Neuronal stem cell (in vitro differentiated cells): ENCODE measurements at regions not wholly inside any gene's neighbourhood (a gene's known extent, or its start where the extent isn't known, plus 50 kb on each side); places are given as distances from the start of the nearest gene placed in this dataset.

Experiments
- DNase-seq: peaks from one replicate; pipeline ENCODE4 v3.0.0-alpha.2; 2013; ENCODE audit warnings: low spot score
- H2AFZ ChIP-seq: one replicate; pipeline ENCODE4 v1.6.1; 2013; ENCODE audit warnings: mild to moderate bottlenecking, low read length, inconsistent platforms
- H2AK5ac ChIP-seq: 2 replicates; pipeline ENCODE4 v1.6.1; 2013; ENCODE audit warnings: low read depth, mild to moderate bottlenecking, inconsistent platforms, low read length, moderate library complexity, mixed read lengths
- H2BK120ac ChIP-seq: 2 replicates; pipeline ENCODE4 v1.6.1; 2013; ENCODE audit warnings: low read depth, mild to moderate bottlenecking, inconsistent platforms, low read length, moderate library complexity, mixed read lengths
- H2BK12ac ChIP-seq: one replicate; pipeline ENCODE4 v1.6.1; 2013; ENCODE audit warnings: low read length, inconsistent platforms
- H2BK15ac ChIP-seq: 2 replicates; pipeline ENCODE4 v1.6.1; 2013; ENCODE audit warnings: mild to moderate bottlenecking, low read length, inconsistent platforms, mixed read lengths
- H2BK5ac ChIP-seq: one replicate; pipeline ENCODE4 v1.6.1; 2013; ENCODE audit warnings: inconsistent platforms, mild to moderate bottlenecking, low read length, moderate library complexity
- H3K14ac ChIP-seq: one replicate; pipeline ENCODE4 v1.6.1; 2013; ENCODE audit warnings: low read length, inconsistent platforms
- H3K18ac ChIP-seq: 2 replicates; pipeline ENCODE4 v1.6.1; 2013; ENCODE audit warnings: low read length, inconsistent platforms
- H3K23ac ChIP-seq: 2 replicates; pipeline ENCODE4 v1.6.1; 2013; ENCODE audit warnings: low read depth, mild to moderate bottlenecking, mixed read lengths, low read length, inconsistent platforms; ENCODE audit not compliant: poor library complexity
- H3K27ac ChIP-seq: replicated peaks from 3 replicates; pipeline ENCODE4 v1.5.1; 2013; ENCODE audit warnings: low read length, inconsistent platforms
- H3K27me3 ChIP-seq, 3 experiments: 2 replicates each; pipeline ENCODE4 v1.6.1; 2013; ENCODE audit warnings: low read length in 3 of 3, mild to moderate bottlenecking in 2 of 3, inconsistent platforms in 1 of 3, low read depth in 1 of 3, mixed read lengths in 1 of 3, moderate library complexity in 1 of 3; ENCODE audit not compliant: control insufficient read depth in 3 of 3, insufficient read depth in 3 of 3
- H3K36me3 ChIP-seq, 2 donors: replicated peaks in 1 of 2; 2 replicates each; pipeline ENCODE4 v1.6.1; 2013; ENCODE audit warnings: low read length in 2 of 2; ENCODE audit not compliant: control insufficient read depth in 2 of 2, insufficient read depth in 2 of 2
- H3K4ac ChIP-seq: 2 replicates; pipeline ENCODE4 v1.6.1; 2013; ENCODE audit warnings: inconsistent platforms, mild to moderate bottlenecking, low read length, moderate library complexity
- H3K4me1 ChIP-seq, 2 donors: 1 replicate in 1 of 2; 2 replicates in 1 of 2; pipeline ENCODE4 v1.6.1; 2013; ENCODE audit warnings: low read length in 2 of 2, low read depth in 1 of 2; ENCODE audit not compliant: control insufficient read depth in 2 of 2, insufficient read depth in 1 of 2
- H3K4me2 ChIP-seq: one replicate; pipeline ENCODE4 v1.6.1; 2013; ENCODE audit warnings: mild to moderate bottlenecking, low read length, inconsistent platforms; ENCODE audit not compliant: insufficient read depth, poor library complexity, severe bottlenecking
- H3K4me3 ChIP-seq, 2 donors: 2 replicates each; pipeline ENCODE4 v1.5.1; 2013; ENCODE audit warnings: low read length in 2 of 2, mild to moderate bottlenecking in 2 of 2, inconsistent platforms in 1 of 2, moderate library complexity in 1 of 2
- H3K79me1 ChIP-seq: one replicate; pipeline ENCODE4 v1.6.1; 2013; ENCODE audit warnings: low read depth, mild to moderate bottlenecking, inconsistent platforms, low read length, moderate library complexity
- H3K9ac ChIP-seq: one replicate; pipeline ENCODE4 v1.6.1; 2013; ENCODE audit warnings: mild to moderate bottlenecking, low read depth, low read length, inconsistent platforms; ENCODE audit not compliant: poor library complexity
- H3K9me3 ChIP-seq, 2 donors: replicated peaks in 1 of 2; 2 replicates each; pipeline versions ENCODE3 to v1.6.1; 2013; ENCODE audit warnings: low read length in 2 of 2, mild to moderate bottlenecking in 2 of 2, inconsistent platforms in 1 of 2, low read depth in 1 of 2, mixed read lengths in 1 of 2, moderate library complexity in 1 of 2; ENCODE audit not compliant: control insufficient read depth in 2 of 2, insufficient read depth in 1 of 2
- H4K8ac ChIP-seq: one replicate; pipeline ENCODE4 v1.6.1; 2013; ENCODE audit warnings: low read depth, mild to moderate bottlenecking, inconsistent platforms, low read length, moderate library complexity
- H4K91ac ChIP-seq: one replicate; pipeline ENCODE4 v1.6.1; 2013; ENCODE audit warnings: low read length, low read depth, mild to moderate bottlenecking, inconsistent platforms; ENCODE audit not compliant: poor library complexity
- WGBS, 2 donors: extraction: QIAGEN DNeasy Blood & Tissue Kit; methylation state at CpG; one replicate each; pipeline ENCODE4 v1.1.7; 2013; ENCODE audit warnings: missing lambda C conversion rate in 2 of 2, mixed read lengths in 1 of 2; ENCODE audit not compliant: insufficient read length in 2 of 2, insufficient replicate concordance in 1 of 2; ENCODE audit errors: extremely low coverage in 2 of 2; 5-methylcytosine and 5-hydroxymethylcytosine counted together

- Histone ChIP-seq H2BK15ac (no peak overlapping the region), H2AK5ac (no peak overlapping the region), H3K23ac (no peak overlapping the region), H3K9ac (no peak overlapping the region), H3K27me3 (no peaks in the 10 kb centered on the region), H3K4ac (no peak overlapping the region), H2BK120ac (no peak overlapping the region), H2AFZ (no peak overlapping the region), H4K91ac (no peak overlapping the region), H3K4me1 (peaks cover 11 to 14% of the 10 kb centered on the region in 2 donors), H3K4me3 (no peak overlapping the region), H3K36me3 (no peaks in the 10 kb centered on the region), H2BK5ac (no peak overlapping the region), H3K9me3 (peaks cover 0 to 25% of the 10 kb centered on the region in 2 donors), H3K27ac (no peak overlapping the region), H3K4me2 (no peak overlapping the region), H3K18ac (no peak overlapping the region), H3K79me1 (no peaks in the 10 kb centered on the region), H2BK12ac (no peak overlapping the region), H4K8ac (no peak overlapping the region), H3K14ac (no peak overlapping the region)
- no CpG with 5 or more reads among the region's 3 CpGs for WGBS, 2 donors
- no peak for DNase-seq
Observed at GRCh38 chr12:14263742-14264141, 101.7 kb upstream of the ATF7IP start.

- H3K4ac ChIP-seq = no peak overlapping the region
- H2AK5ac ChIP-seq = no peak overlapping the region
- H2BK12ac ChIP-seq = no peak overlapping the region
- no peak overlapping the region for H4K91ac ChIP-seq
- no peak overlapping the region for H3K4me2 ChIP-seq
- H3K4me1 ChIP-seq = peaks cover 11 to 14% of the 10 kb centered on the region in 2 donors
- no peak overlapping the region for H2BK120ac ChIP-seq
- H3K27me3 ChIP-seq = no peaks in the 10 kb centered on the region
- no peaks in the 10 kb centered on the region for H3K36me3 ChIP-seq
- WGBS, 2 donors = no CpG with 5 or more reads among the region's 2 CpGs
- H3K27ac ChIP-seq = no peak overlapping the region
- H3K23ac ChIP-seq = no peak overlapping the region
- H2BK5ac ChIP-seq = no peak overlapping the region
- DNase-seq = no peak
- no peak overlapping the region for H2BK15ac ChIP-seq
- peaks cover 0 to 20% of the 10 kb centered on the region in 2 donors for H3K9me3 ChIP-seq
- no peaks in the 10 kb centered on the region for H3K79me1 ChIP-seq
- H4K8ac ChIP-seq = no peak overlapping the region
- H3K4me3 ChIP-seq = no peak overlapping the region
- H3K9ac ChIP-seq = no peak overlapping the region
- H3K18ac ChIP-seq = no peak overlapping the region
- H3K14ac ChIP-seq = no peak overlapping the region
- H2AFZ ChIP-seq = no peak overlapping the region
Observed at GRCh38 chr12:14264316-14264715, 101.2 kb upstream of the ATF7IP start.

DNA sequence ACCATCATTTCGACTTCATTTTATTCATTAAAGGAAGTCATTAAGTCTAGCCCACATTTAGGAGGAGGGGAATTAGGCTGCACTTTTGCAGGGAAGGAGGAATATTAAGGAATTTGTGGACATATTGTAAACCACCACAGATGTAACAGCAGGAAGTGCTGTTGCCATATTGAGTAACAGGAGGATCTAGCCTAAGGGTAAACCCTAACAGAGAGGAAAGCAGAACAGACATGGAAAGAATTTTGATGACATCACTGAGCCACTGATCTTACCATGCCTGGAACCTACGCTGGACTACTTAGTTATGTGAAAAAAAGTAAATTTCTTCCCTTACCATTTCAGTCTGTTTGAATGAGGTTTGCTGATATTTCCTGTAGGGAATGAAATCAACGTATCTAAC lies 100.7 kb upstream of the ATF7IP start:
- no peaks in the 10 kb centered on the region for H3K79me1 ChIP-seq
- no peak overlapping the region for H2AFZ ChIP-seq
- no peak overlapping the region for H3K4me2 ChIP-seq
- no peak overlapping the region for H2BK5ac ChIP-seq
- H2BK120ac ChIP-seq = no peak overlapping the region
- H3K23ac ChIP-seq = no peak overlapping the region
- H4K91ac ChIP-seq = no peak overlapping the region
- WGBS, 2 donors = no CpG with 5 or more reads among the region's 3 CpGs
- no peak overlapping the region for H3K4ac ChIP-seq
- H3K14ac ChIP-seq = no peak overlapping the region
- H2BK12ac ChIP-seq = no peak overlapping the region
- H3K27me3 ChIP-seq = no peaks in the 10 kb centered on the region
- DNase-seq = no peak
- no peak overlapping the region for H4K8ac ChIP-seq
- H3K9me3 ChIP-seq = peaks cover 0 to 16% of the 10 kb centered on the region in 2 donors
- H2AK5ac ChIP-seq = no peak overlapping the region
- no peak overlapping the region for H3K9ac ChIP-seq
- H3K4me1 ChIP-seq = peaks cover 11 to 14% of the 10 kb centered on the region in 2 donors
- H2BK15ac ChIP-seq = no peak overlapping the region
- H3K36me3 ChIP-seq = no peaks in the 10 kb centered on the region
- no peak overlapping the region for H3K27ac ChIP-seq
- H3K4me3 ChIP-seq = no peak overlapping the region
- no peak overlapping the region for H3K18ac ChIP-seq

- H3K14ac ChIP-seq = no peak overlapping the region
- H3K23ac ChIP-seq = no peak overlapping the region
- no peak overlapping the region for H4K8ac ChIP-seq
- H3K4ac ChIP-seq = no peak overlapping the region
- H2BK15ac ChIP-seq = no peak overlapping the region
- no peak overlapping the region for H3K18ac ChIP-seq
- no peak overlapping the region for H2AK5ac ChIP-seq
- no peak overlapping the region for H2BK120ac ChIP-seq
- H3K27ac ChIP-seq = peak overlapping the region; percentile 48
- peaks cover 3 to 5% of the 10 kb centered on the region in 2 donors for H3K4me1 ChIP-seq
- no peaks in the 10 kb centered on the region for H3K36me3 ChIP-seq
- H3K27me3 ChIP-seq = no peaks in the 10 kb centered on the region
- no peak overlapping the region for H3K4me2 ChIP-seq
- H3K79me1 ChIP-seq = no peaks in the 10 kb centered on the region
- no peak overlapping the region for H2BK5ac ChIP-seq
- H2BK12ac ChIP-seq = no peak overlapping the region
- DNase-seq = no peak
- no peak overlapping the region for H3K9ac ChIP-seq
- H3K9me3 ChIP-seq = peaks cover 0 to 10% of the 10 kb centered on the region in 2 donors
- H2AFZ ChIP-seq = peak overlapping the region; percentile 64
- no peak overlapping the region for H3K4me3 ChIP-seq
- H4K91ac ChIP-seq = no peak overlapping the region
Observed at GRCh38 chr12:14268120-14268515, 97.4 kb upstream of the ATF7IP start.
